ENCODE measurements at regions not wholly inside any gene's neighbourhood (a gene's known extent, or its start where the extent isn't known, plus 50 kb on each side); places are given as distances from the start of the nearest gene placed in this dataset.

GRCh38 chr12:43288671-43289425 is 263.2 kb downstream of the ADAMTS20 start:
- DNase-seq (ENCODE audit: insufficient read length, low spot score): no peak
- no peak for TF ChIP-seq CTCF (IDR thresholded peaks at IDR 0.05; ENCODE audit: insufficient read depth, missing control alignments)
- FAIRE-seq: no peak

- no peak for TF ChIP-seq CTCF (IDR thresholded peaks at IDR 0.05; ENCODE audit: insufficient read depth, missing control alignments)
- DNase-seq (ENCODE audit: insufficient read length, low spot score) (no peak), FAIRE-seq (no peak)
Observed at GRCh38 chr12:43287706-43288383, 264.2 kb downstream of the ADAMTS20 start.

- no peak for TF ChIP-seq CTCF (IDR thresholded peaks at IDR 0.05; ENCODE audit: insufficient read depth, missing control alignments)
- FAIRE-seq (no peak), DNase-seq (ENCODE audit: insufficient read length, low spot score) (no peak)
Observed at GRCh38 chr12:43286986-43287385, 265.0 kb downstream of the ADAMTS20 start.

GRCh38 chr12:43285159-43285598 is 266.8 kb downstream of the ADAMTS20 start:
- DNase-seq (ENCODE audit: insufficient read length, low spot score): no peak
- TF ChIP-seq CTCF (IDR thresholded peaks at IDR 0.05; ENCODE audit: insufficient read depth, missing control alignments): no peak
- no peak for FAIRE-seq

GRCh38 chr12:43284486-43285158 is 267.4 kb downstream of the ADAMTS20 start:
- no peak for TF ChIP-seq CTCF (IDR thresholded peaks at IDR 0.05; ENCODE audit: insufficient read depth, missing control alignments)
- DNase-seq (ENCODE audit: insufficient read length, low spot score) (no peak), FAIRE-seq (no peak)

GRCh38 chr12:43283206-43283605 is 268.8 kb downstream of the ADAMTS20 start:
- DNase-seq (ENCODE audit: insufficient read length, low spot score) (no peak), FAIRE-seq (no peak)
- no peak for TF ChIP-seq CTCF (IDR thresholded peaks at IDR 0.05; ENCODE audit: insufficient read depth, missing control alignments)
